ENCODE measurements at regions not wholly inside any gene's neighbourhood (a gene's known extent, or its start where the extent isn't known, plus 50 kb on each side); places are given as distances from the start of the nearest gene placed in this dataset.

GRCh38 chr5:103783669-103784068 lies 221.1 kb upstream of the NUDT12 start:
- Histone ChIP-seq H3K27ac (ENCODE audit: insufficient read length, low read depth, low read length) (no peak overlapping the region), H3K79me1 (ENCODE audit: insufficient read depth, low read depth, low read length, poor library complexity, severe bottlenecking) (no peaks in the 10 kb centered on the region), H3K4me1 (ENCODE audit: insufficient read depth, low read length) (no peaks in the 10 kb centered on the region), H2BK5ac (ENCODE audit: insufficient read length, low read length) (no peak overlapping the region), H2BK15ac (ENCODE audit: low read depth, low read length) (no peak overlapping the region), H2BK20ac (ENCODE audit: low read depth, low read length, poor library complexity, severe bottlenecking) (no peak overlapping the region), H3T11ph (ENCODE audit: low read length) (no peak overlapping the region), H3K79me2 (ENCODE audit: insufficient read depth, low read length) (no peaks in the 10 kb centered on the region), H3K4ac (ENCODE audit: low read depth, low read length) (no peak overlapping the region), H2BK12ac (ENCODE audit: insufficient read length, low read depth, low read length) (no peak overlapping the region), H3K23me2 (ENCODE audit: insufficient read length, low read depth, low read length, poor library complexity, severe bottlenecking) (no peaks in the 10 kb centered on the region), H3K9me3 (ENCODE audit: control insufficient read depth, low read depth, low read length) (no peaks in the 10 kb centered on the region), H3K14ac (ENCODE audit: insufficient read depth, low read length) (no peak overlapping the region), H3K23ac (ENCODE audit: insufficient read length, low read depth, low read length) (no peak overlapping the region), H2AFZ (ENCODE audit: low read length) (no peak overlapping the region), H4K5ac (ENCODE audit: insufficient read length, low read depth, low read length) (no peak overlapping the region), H3K4me2 (ENCODE audit: insufficient read depth, insufficient read length, low read length) (no peak overlapping the region), H2AK5ac (ENCODE audit: insufficient read length, low read length) (no peak overlapping the region), H3K9ac (ENCODE audit: extremely low read depth, insufficient read length, low read length) (no peak overlapping the region), H4K20me1 (ENCODE audit: control insufficient read depth, insufficient read depth, insufficient read length) (no peaks in the 10 kb centered on the region), H3K27me3 (ENCODE audit: insufficient read depth, low read length) (no peaks in the 10 kb centered on the region), H2BK120ac (ENCODE audit: low read depth, low read length, poor library complexity, severe bottlenecking) (no peak overlapping the region), H3K18ac (ENCODE audit: insufficient read length, low read depth, low read length) (no peak overlapping the region), H4K8ac (replicated peaks; ENCODE audit: insufficient read length, low read depth, low read length) (no peak overlapping the region), H3K56ac (ENCODE audit: insufficient read length, low read depth, low read length) (no peak overlapping the region), H4K91ac (ENCODE audit: insufficient read length, low read depth, low read length) (no peak overlapping the region)
- TF ChIP-seq CTCF (conservative IDR thresholded peaks at IDR 0.05): no peak
- Mint-ChIP-seq H3K27ac (no peak overlapping the region; a peak in 1 of 7 replicates), H3K9me3 (peaks cover 0 to 1% of the 10 kb centered on the region in 2 experiments; a peak in 1 of 5 replicates), H3K4me1 (no peaks in the 10 kb centered on the region), H3K36me3 (ENCODE audit: insufficient read depth in 1 of 3, low read depth in 3 of 3) (no peaks in the 10 kb centered on the region), H3K27me3 (ENCODE audit: low read depth) (no peaks in the 10 kb centered on the region), H3K4me3 (no peak overlapping the region)
- no CpG with 5 or more reads among the region's 1 CpG for WGBS (ENCODE audit: extremely low coverage, insufficient read length, low lambda C conversion rate)
- DNase-seq: no peak
